ENCODE measurements at regions not wholly inside any gene's neighbourhood (a gene's known extent, or its start where the extent isn't known, plus 50 kb on each side); places are given as distances from the start of the nearest gene placed in this dataset.

DNA sequence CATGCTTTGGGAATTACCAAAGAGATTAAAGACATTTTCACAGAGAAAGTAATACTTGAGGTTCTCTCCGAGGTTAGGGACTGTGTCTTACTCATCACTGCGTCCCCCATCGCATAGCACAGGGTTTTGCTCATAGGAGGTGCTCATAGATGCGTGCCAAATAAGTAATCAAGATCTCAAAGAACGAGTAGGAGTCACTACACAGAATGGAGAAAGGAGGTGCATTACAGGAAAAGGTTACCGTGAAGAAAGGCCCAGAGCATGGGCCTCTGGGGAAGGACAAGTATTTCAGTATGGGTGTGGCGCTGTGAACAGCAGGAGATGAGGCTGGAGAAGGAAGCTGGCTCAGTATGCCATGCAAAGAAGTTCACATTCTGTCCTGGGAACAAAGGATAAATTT lies 182.4 kb downstream of the ACTL7B start:
- no peak overlapping the region for H3K27ac Mint-ChIP-seq
- no peak overlapping the region for H3K4me3 ChIP-seq
- H3K36me3 Mint-ChIP-seq (ENCODE audit: low read depth) = no peaks in the 10 kb centered on the region
- H2AFZ ChIP-seq = no peak overlapping the region
- no peak overlapping the region for H3K4me3 Mint-ChIP-seq
- H3K9me2 ChIP-seq (ENCODE audit: insufficient read depth) = peaks cover 7% of the 10 kb centered on the region; the same call in 1 of the 2 replicates
- no peaks in the 10 kb centered on the region for H3K36me3 ChIP-seq (ENCODE audit: insufficient read depth)
- ATAC-seq = no peak
- no peak for DNase-seq (ENCODE audit: low spot score)
- no peaks in the 10 kb centered on the region for H3F3A ChIP-seq (replicated peaks; ENCODE audit: low read depth)
- no peaks in the 10 kb centered on the region for H3K79me2 ChIP-seq (replicated peaks; ENCODE audit: insufficient read depth)
- TF ChIP-seq EZH2 (IDR thresholded peaks at IDR 0.05; ENCODE audit: low read depth, unreplicated experiment) = no peak
- no peak for TF ChIP-seq ZNF331 (CRISPR knock-in tag; IDR thresholded peaks at IDR 0.05; ENCODE audit: low read depth)
- H4K20me1 ChIP-seq (replicated peaks; ENCODE audit: insufficient read depth) = no peaks in the 10 kb centered on the region
- H3K9me3 Mint-ChIP-seq = 0 out of 3 replicates have a peak, but pooled peaks cover 2% of the 10 kb centered on the region
- H3K27ac ChIP-seq (ENCODE audit: low read depth) = no peak overlapping the region
- H3K27me3 Mint-ChIP-seq (ENCODE audit: insufficient read depth, low read depth, poor library complexity) = no peaks in the 10 kb centered on the region
- H3K4me2 ChIP-seq = no peak overlapping the region
- peaks cover 19% of the 10 kb centered on the region for H3K4me1 Mint-ChIP-seq
- peaks cover 7% of the 10 kb centered on the region; the same call in 1 of the 2 replicates for H3K4me1 ChIP-seq (ENCODE audit: insufficient read depth)
- no peaks in the 10 kb centered on the region for H3K27me3 ChIP-seq (ENCODE audit: insufficient read depth)

DNA sequence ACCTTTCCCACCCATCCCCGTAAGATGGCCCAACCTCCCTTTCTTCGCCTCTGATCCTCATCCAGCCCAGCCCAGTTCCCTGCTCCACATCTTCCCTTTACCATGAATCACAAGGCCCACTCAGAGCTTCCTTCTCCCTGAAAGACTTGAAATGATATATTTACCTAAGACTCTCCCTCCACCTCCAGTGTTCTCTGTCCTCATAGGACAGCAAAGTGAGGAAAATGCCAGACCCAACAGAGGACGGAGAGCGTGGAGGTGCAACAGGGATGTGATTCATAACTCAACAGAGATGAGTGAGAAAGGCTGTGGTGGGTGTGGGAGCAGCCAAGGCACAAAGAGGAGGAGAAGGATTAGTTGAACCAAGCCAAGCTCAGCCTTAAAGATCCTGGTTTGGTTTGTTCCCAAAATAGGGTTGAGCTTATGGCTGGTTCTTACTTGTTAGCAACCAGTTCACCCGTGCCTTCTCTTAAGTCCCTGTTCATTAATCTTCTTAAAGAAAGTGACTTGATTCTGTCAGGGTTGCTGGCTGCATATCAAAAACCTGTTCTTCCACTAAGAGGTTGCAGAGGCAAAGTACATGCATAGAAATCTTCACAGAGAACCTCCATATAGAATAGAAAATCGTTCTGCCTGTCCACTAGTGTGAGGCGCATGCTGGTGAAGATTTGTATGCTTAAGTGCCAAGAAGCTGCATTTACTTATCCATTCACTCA lies 183.2 kb downstream of the ACTL7B start:
- no peaks in the 10 kb centered on the region for H3K79me2 ChIP-seq (replicated peaks; ENCODE audit: insufficient read depth)
- no peaks in the 10 kb centered on the region for H3F3A ChIP-seq (replicated peaks; ENCODE audit: low read depth)
- H3K27ac ChIP-seq (ENCODE audit: low read depth) = no peak overlapping the region
- Mint-ChIP-seq H3K27ac (no peak overlapping the region), H3K4me1 (peaks cover 19% of the 10 kb centered on the region), H3K36me3 (ENCODE audit: low read depth) (no peaks in the 10 kb centered on the region), H3K9me3 (peaks cover 2% of the 10 kb centered on the region; the same call in 2 of the 3 replicates), H3K4me3 (no peak overlapping the region), H3K27me3 (ENCODE audit: insufficient read depth, low read depth, poor library complexity) (no peaks in the 10 kb centered on the region)
- no peaks in the 10 kb centered on the region for H3K36me3 ChIP-seq (ENCODE audit: insufficient read depth)
- DNase-seq (ENCODE audit: low spot score) (no peak), ATAC-seq (no peak)
- no peak overlapping the region for H3K4me2 ChIP-seq
- H3K27me3 ChIP-seq (ENCODE audit: insufficient read depth) = no peaks in the 10 kb centered on the region
- no peak for TF ChIP-seq JUNB (IDR thresholded peaks at IDR 0.05; ENCODE audit: unreplicated experiment)
- no peak for TF ChIP-seq POLR2AphosphoS5 (IDR thresholded peaks at IDR 0.05; ENCODE audit: low read depth)
- no peak for TF ChIP-seq CREB1 (CRISPR knock-in tag; IDR thresholded peaks at IDR 0.05; ENCODE audit: low read depth)
- peaks cover 7% of the 10 kb centered on the region; the same call in 1 of the 2 replicates for H3K9me2 ChIP-seq (ENCODE audit: insufficient read depth)
- H4K20me1 ChIP-seq (replicated peaks; ENCODE audit: insufficient read depth) = no peaks in the 10 kb centered on the region
- H2AFZ ChIP-seq = no peak overlapping the region
- peaks cover 7% of the 10 kb centered on the region; the same call in 1 of the 2 replicates for H3K4me1 ChIP-seq (ENCODE audit: insufficient read depth)
- no peak overlapping the region for H3K4me3 ChIP-seq

DNA sequence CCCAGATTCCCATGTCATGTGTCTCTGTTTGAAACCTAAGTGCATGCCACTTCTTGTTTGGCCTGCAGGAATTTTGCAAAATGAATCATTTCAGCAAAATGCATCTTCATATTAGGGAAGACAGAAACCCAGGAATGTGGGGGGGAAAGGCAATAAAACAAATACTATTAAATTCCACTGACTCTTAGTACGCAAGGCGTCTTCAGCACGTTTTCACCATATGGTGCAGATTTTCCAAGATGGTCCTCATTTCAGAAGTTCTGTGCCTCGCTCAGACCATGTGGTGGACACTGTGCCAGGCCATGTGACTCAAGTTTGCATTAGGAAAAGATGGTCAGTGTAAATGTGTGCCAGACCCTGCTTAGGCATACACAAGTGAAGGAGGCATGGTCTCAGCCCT lies 184.0 kb downstream of the ACTL7B start:
- no peaks in the 10 kb centered on the region for H3K27me3 ChIP-seq (ENCODE audit: insufficient read depth)
- H4K20me1 ChIP-seq (replicated peaks; ENCODE audit: insufficient read depth) = no peaks in the 10 kb centered on the region
- no peaks in the 10 kb centered on the region for H3K79me2 ChIP-seq (replicated peaks; ENCODE audit: insufficient read depth)
- peaks cover 7% of the 10 kb centered on the region; the same call in 1 of the 2 replicates for H3K9me2 ChIP-seq (ENCODE audit: insufficient read depth)
- H3K9me3 Mint-ChIP-seq = peaks cover 2% of the 10 kb centered on the region; the same call in 2 of the 3 replicates
- H3K27ac ChIP-seq (ENCODE audit: low read depth) = no peak overlapping the region
- H3K36me3 Mint-ChIP-seq (ENCODE audit: low read depth) = no peaks in the 10 kb centered on the region
- no peak overlapping the region for H3K4me3 Mint-ChIP-seq
- H3K4me1 ChIP-seq (ENCODE audit: insufficient read depth) = peaks cover 3% of the 10 kb centered on the region; the same call in 1 of the 2 replicates
- peaks cover 13% of the 10 kb centered on the region for H3K4me1 Mint-ChIP-seq
- H3K4me3 ChIP-seq = no peak overlapping the region
- ATAC-seq (no peak), DNase-seq (ENCODE audit: low spot score) (no peak)
- H2AFZ ChIP-seq = no peak overlapping the region
- H3K36me3 ChIP-seq (ENCODE audit: insufficient read depth) = no peaks in the 10 kb centered on the region
- no peak overlapping the region for H3K27ac Mint-ChIP-seq
- H3F3A ChIP-seq (replicated peaks; ENCODE audit: low read depth) = no peaks in the 10 kb centered on the region
- no peaks in the 10 kb centered on the region for H3K27me3 Mint-ChIP-seq (ENCODE audit: insufficient read depth, low read depth, poor library complexity)
- no peak overlapping the region for H3K4me2 ChIP-seq
- TF ChIP-seq JUNB (IDR thresholded peaks at IDR 0.05; ENCODE audit: unreplicated experiment) (no peak), CREB1 (CRISPR knock-in tag; IDR thresholded peaks at IDR 0.05; ENCODE audit: low read depth) (no peak), NANOG (IDR thresholded peaks at IDR 0.05; ENCODE audit: borderline replicate concordance) (no peak), POLR2AphosphoS5 (IDR thresholded peaks at IDR 0.05; ENCODE audit: low read depth) (no peak), EZH2 (IDR thresholded peaks at IDR 0.05; ENCODE audit: low read depth, unreplicated experiment) (no peak), ZNF114 (CRISPR knock-in tag; IDR thresholded peaks at IDR 0.05) (no peak), ZNF331 (CRISPR knock-in tag; IDR thresholded peaks at IDR 0.05; ENCODE audit: low read depth) (no peak), EZH2phosphoT487 (IDR thresholded peaks at IDR 0.05; ENCODE audit: unreplicated experiment) (no peak)
- TF ChIP-seq, protein P1, sequence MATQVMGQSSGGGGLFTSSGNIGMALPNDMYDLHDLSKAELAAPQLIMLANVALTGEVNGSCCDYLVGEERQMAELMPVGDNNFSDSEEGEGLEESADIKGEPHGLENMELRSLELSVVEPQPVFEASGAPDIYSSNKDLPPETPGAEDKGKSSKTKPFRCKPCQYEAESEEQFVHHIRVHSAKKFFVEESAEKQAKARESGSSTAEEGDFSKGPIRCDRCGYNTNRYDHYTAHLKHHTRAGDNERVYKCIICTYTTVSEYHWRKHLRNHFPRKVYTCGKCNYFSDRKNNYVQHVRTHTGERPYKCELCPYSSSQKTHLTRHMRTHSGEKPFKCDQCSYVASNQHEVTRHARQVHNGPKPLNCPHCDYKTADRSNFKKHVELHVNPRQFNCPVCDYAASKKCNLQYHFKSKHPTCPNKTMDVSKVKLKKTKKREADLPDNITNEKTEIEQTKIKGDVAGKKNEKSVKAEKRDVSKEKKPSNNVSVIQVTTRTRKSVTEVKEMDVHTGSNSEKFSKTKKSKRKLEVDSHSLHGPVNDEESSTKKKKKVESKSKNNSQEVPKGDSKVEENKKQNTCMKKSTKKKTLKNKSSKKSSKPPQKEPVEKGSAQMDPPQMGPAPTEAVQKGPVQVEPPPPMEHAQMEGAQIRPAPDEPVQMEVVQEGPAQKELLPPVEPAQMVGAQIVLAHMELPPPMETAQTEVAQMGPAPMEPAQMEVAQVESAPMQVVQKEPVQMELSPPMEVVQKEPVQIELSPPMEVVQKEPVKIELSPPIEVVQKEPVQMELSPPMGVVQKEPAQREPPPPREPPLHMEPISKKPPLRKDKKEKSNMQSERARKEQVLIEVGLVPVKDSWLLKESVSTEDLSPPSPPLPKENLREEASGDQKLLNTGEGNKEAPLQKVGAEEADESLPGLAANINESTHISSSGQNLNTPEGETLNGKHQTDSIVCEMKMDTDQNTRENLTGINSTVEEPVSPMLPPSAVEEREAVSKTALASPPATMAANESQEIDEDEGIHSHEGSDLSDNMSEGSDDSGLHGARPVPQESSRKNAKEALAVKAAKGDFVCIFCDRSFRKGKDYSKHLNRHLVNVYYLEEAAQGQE (IDR thresholded peaks at IDR 0.05; ENCODE audit: unreplicated experiment) = no peak
- TF ChIP-seq, protein P2, sequence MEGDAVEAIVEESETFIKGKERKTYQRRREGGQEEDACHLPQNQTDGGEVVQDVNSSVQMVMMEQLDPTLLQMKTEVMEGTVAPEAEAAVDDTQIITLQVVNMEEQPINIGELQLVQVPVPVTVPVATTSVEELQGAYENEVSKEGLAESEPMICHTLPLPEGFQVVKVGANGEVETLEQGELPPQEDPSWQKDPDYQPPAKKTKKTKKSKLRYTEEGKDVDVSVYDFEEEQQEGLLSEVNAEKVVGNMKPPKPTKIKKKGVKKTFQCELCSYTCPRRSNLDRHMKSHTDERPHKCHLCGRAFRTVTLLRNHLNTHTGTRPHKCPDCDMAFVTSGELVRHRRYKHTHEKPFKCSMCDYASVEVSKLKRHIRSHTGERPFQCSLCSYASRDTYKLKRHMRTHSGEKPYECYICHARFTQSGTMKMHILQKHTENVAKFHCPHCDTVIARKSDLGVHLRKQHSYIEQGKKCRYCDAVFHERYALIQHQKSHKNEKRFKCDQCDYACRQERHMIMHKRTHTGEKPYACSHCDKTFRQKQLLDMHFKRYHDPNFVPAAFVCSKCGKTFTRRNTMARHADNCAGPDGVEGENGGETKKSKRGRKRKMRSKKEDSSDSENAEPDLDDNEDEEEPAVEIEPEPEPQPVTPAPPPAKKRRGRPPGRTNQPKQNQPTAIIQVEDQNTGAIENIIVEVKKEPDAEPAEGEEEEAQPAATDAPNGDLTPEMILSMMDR (conservative IDR thresholded peaks at IDR 0.05; ENCODE audit: low read depth in 2 of 2) = no peak
- TF ChIP-seq, protein P3, sequence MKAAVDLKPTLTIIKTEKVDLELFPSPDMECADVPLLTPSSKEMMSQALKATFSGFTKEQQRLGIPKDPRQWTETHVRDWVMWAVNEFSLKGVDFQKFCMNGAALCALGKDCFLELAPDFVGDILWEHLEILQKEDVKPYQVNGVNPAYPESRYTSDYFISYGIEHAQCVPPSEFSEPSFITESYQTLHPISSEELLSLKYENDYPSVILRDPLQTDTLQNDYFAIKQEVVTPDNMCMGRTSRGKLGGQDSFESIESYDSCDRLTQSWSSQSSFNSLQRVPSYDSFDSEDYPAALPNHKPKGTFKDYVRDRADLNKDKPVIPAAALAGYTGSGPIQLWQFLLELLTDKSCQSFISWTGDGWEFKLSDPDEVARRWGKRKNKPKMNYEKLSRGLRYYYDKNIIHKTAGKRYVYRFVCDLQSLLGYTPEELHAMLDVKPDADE (IDR thresholded peaks at IDR 0.05) = no peak

Data from GM23338 (cell line).